ENCODE measurements at regions not wholly inside any gene's neighbourhood (a gene's known extent, or its start where the extent isn't known, plus 50 kb on each side); places are given as distances from the start of the nearest gene placed in this dataset.

GRCh38 chr10:92757066-92757710 lies 67.4 kb downstream of the HHEX start:
- no peak for TF ChIP-seq CTCF (IDR thresholded peaks at IDR 0.05)
- no peak for TF ChIP-seq POLR2A (IDR thresholded peaks at IDR 0.05)
